ENCODE measurements at regions not wholly inside any gene's neighbourhood (a gene's known extent, or its start where the extent isn't known, plus 50 kb on each side); places are given as distances from the start of the nearest gene placed in this dataset.

DNA sequence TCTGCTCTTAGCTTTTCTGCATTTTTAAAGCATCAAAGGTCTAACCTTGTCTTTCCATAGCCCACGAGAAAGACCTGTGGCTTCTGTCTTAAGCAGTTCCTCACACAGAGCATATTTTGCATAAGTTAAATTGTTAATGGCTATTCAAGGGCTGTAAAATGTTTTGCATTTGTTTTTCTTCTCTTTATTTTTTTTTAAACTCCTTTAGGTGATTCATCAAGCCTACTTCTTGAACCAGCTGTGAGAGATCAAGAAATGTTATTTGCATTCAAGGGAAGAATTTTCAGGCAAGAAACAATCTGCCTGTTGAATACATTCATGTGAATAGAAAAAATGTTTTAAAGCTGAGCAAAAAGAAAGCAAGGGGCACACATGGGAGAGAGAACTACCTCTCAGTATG lies 423.8 kb upstream of the FRG1 start:
- POLR2A ChIA-PET, result no interaction called here
- no peaks in the 10 kb centered on the region for H3K27me3 ChIP-seq (ENCODE audit: control insufficient read depth, insufficient read depth, low read length)
- TF ChIP-seq CTCF (IDR thresholded peaks at IDR 0.05), result no peak
- TF ChIP-seq TCF7L2 (IDR thresholded peaks at IDR 0.05; ENCODE audit: low read depth, low read length), result no peak
- TF ChIP-seq SIN3A (IDR thresholded peaks at IDR 0.05; ENCODE audit: borderline replicate concordance, insufficient read depth, low read depth, low read length), result no peak
- TF ChIP-seq, protein P1, sequence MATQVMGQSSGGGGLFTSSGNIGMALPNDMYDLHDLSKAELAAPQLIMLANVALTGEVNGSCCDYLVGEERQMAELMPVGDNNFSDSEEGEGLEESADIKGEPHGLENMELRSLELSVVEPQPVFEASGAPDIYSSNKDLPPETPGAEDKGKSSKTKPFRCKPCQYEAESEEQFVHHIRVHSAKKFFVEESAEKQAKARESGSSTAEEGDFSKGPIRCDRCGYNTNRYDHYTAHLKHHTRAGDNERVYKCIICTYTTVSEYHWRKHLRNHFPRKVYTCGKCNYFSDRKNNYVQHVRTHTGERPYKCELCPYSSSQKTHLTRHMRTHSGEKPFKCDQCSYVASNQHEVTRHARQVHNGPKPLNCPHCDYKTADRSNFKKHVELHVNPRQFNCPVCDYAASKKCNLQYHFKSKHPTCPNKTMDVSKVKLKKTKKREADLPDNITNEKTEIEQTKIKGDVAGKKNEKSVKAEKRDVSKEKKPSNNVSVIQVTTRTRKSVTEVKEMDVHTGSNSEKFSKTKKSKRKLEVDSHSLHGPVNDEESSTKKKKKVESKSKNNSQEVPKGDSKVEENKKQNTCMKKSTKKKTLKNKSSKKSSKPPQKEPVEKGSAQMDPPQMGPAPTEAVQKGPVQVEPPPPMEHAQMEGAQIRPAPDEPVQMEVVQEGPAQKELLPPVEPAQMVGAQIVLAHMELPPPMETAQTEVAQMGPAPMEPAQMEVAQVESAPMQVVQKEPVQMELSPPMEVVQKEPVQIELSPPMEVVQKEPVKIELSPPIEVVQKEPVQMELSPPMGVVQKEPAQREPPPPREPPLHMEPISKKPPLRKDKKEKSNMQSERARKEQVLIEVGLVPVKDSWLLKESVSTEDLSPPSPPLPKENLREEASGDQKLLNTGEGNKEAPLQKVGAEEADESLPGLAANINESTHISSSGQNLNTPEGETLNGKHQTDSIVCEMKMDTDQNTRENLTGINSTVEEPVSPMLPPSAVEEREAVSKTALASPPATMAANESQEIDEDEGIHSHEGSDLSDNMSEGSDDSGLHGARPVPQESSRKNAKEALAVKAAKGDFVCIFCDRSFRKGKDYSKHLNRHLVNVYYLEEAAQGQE (IDR thresholded peaks at IDR 0.05; ENCODE audit: insufficient read depth in 1 of 2, low read depth in 2 of 2, low read length in 1 of 2), result no peak
- TF ChIP-seq POLR2AphosphoS5 (IDR thresholded peaks at IDR 0.05; ENCODE audit: low read depth, low read length), result no peak
- H3K9me3 ChIP-seq (ENCODE audit: control insufficient read depth, insufficient read depth, low read depth, low read length), result no peaks in the 10 kb centered on the region
- in situ Hi-C loops (cut with HindIII; ENCODE audit: low pct_unique_long_range_greater_than_20kb, low sequenced_read_pairs) (no loop called here), intact Hi-C loops (cut with micrococcal nuclease; ENCODE audit: unreplicated experiment) (no loop called here)
- no peak for DNase-seq (ENCODE audit: low read depth, low spot score)
- ATAC-seq, result no peak
- H3K36me3 ChIP-seq (ENCODE audit: control insufficient read depth, insufficient read depth, low read length), result no peaks in the 10 kb centered on the region
- CTCF ChIA-PET, result no interaction called here
- H3K4me3 ChIP-seq (ENCODE audit: low read depth in 2 of 2, low read length in 2 of 2), result no peak overlapping the region
- no peak overlapping the region for H3K27ac ChIP-seq (ENCODE audit: low read length)
- no TSS peak for BruUV-seq (replicated peaks)
- no peaks in the 10 kb centered on the region for H3K4me1 ChIP-seq (ENCODE audit: control insufficient read depth, insufficient read depth, low read length)

DNA sequence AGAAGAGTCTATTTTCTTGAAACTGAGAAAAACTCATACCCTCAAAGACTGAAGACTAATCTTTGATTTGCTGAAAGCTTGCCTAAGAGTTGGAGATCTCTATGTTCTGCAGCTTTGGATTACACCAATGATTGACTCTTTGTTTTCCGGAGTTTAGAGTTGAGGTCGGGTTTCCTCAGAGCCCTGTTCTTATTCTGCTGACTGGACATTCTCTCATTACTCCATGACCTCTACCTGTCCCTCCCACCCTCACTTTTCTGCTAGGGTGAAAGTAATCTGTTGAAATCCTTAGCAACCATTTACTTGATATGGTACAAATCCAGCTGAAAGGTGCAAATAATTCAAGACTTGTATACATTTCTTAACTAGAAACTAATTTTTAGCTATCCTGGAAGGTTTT lies 421.5 kb upstream of the FRG1 start:
- BruUV-seq (replicated peaks), result no TSS peak
- H3K9me3 ChIP-seq (ENCODE audit: control insufficient read depth, insufficient read depth, low read depth, low read length), result no peaks in the 10 kb centered on the region
- intact Hi-C loops (cut with micrococcal nuclease; ENCODE audit: unreplicated experiment), result no loop called here
- H3K27ac ChIP-seq (ENCODE audit: low read length), result no peak overlapping the region
- no peak for TF ChIP-seq SIN3A (IDR thresholded peaks at IDR 0.05; ENCODE audit: borderline replicate concordance, insufficient read depth, low read depth, low read length)
- TF ChIP-seq, protein P1 (IDR thresholded peaks at IDR 0.05; ENCODE audit: insufficient read depth in 1 of 2, low read depth in 2 of 2, low read length in 1 of 2), result no peak
- TF ChIP-seq CTCF (IDR thresholded peaks at IDR 0.05), result no peak
- ATAC-seq (no peak), DNase-seq (ENCODE audit: low read depth, low spot score) (no peak)
- H3K27me3 ChIP-seq (ENCODE audit: control insufficient read depth, insufficient read depth, low read length), result no peaks in the 10 kb centered on the region
- ChIA-PET POLR2A (no interaction called here), CTCF (no interaction called here)
- H3K36me3 ChIP-seq (ENCODE audit: control insufficient read depth, insufficient read depth, low read length), result no peaks in the 10 kb centered on the region
- in situ Hi-C loops (cut with HindIII; ENCODE audit: low pct_unique_long_range_greater_than_20kb, low sequenced_read_pairs), result no loop called here
- no peak overlapping the region for H3K4me3 ChIP-seq (ENCODE audit: low read depth in 2 of 2, low read length in 2 of 2)
- no peaks in the 10 kb centered on the region for H3K4me1 ChIP-seq (ENCODE audit: control insufficient read depth, insufficient read depth, low read length)
